ENCODE measurements at regions not wholly inside any gene's neighbourhood (a gene's known extent, or its start where the extent isn't known, plus 50 kb on each side); places are given as distances from the start of the nearest gene placed in this dataset.

- no peak overlapping the region for H3K27ac ChIP-seq (ENCODE audit: low read depth, low read length)
- ChIA-PET CTCF (no interaction called here), POLR2A (no interaction called here), RAD21 (ENCODE audit: low non-redundant PET in 1 of 2, low total read pairs in 2 of 2, uncharacterized antibody in 2 of 2, unreplicated experiment in 2 of 2) (no interaction called here)
- H3K9ac ChIP-seq (ENCODE audit: low read length), result no peak overlapping the region
- H3K4me1 ChIP-seq (ENCODE audit: control insufficient read depth in 1 of 2, insufficient read depth in 2 of 2, low read length in 2 of 2), result no peaks in the 10 kb centered on the region
- H3K36me3 ChIP-seq (ENCODE audit: control insufficient read depth in 1 of 2, insufficient read depth in 2 of 2, low read length in 2 of 2), result no peaks in the 10 kb centered on the region
- no TSS peak for BruUV-seq (replicated peaks)
- no peak for TF ChIP-seq SIN3A (IDR thresholded peaks at IDR 0.05; ENCODE audit: low read depth)
- no peak for TF ChIP-seq SP1 (IDR thresholded peaks at IDR 0.05; ENCODE audit: low read depth)
- no peak for TF ChIP-seq FOSL1 (IDR thresholded peaks at IDR 0.05; ENCODE audit: low read depth)
- no peak for TF ChIP-seq CBX3 (IDR thresholded peaks at IDR 0.05; ENCODE audit: low read depth)
- TF ChIP-seq CEBPB (IDR thresholded peaks at IDR 0.05; ENCODE audit: low read depth), result no peak
- TF ChIP-seq ZFX (IDR thresholded peaks at IDR 0.05), result no peak
- no peak for TF ChIP-seq TCF7L2 (IDR thresholded peaks at IDR 0.05; ENCODE audit: borderline replicate concordance, extremely low read depth, insufficient read depth, insufficient read length)
- no peak for TF ChIP-seq EZH2phosphoT487 (IDR thresholded peaks at IDR 0.05; ENCODE audit: borderline replicate concordance)
- TF ChIP-seq, protein P1, sequence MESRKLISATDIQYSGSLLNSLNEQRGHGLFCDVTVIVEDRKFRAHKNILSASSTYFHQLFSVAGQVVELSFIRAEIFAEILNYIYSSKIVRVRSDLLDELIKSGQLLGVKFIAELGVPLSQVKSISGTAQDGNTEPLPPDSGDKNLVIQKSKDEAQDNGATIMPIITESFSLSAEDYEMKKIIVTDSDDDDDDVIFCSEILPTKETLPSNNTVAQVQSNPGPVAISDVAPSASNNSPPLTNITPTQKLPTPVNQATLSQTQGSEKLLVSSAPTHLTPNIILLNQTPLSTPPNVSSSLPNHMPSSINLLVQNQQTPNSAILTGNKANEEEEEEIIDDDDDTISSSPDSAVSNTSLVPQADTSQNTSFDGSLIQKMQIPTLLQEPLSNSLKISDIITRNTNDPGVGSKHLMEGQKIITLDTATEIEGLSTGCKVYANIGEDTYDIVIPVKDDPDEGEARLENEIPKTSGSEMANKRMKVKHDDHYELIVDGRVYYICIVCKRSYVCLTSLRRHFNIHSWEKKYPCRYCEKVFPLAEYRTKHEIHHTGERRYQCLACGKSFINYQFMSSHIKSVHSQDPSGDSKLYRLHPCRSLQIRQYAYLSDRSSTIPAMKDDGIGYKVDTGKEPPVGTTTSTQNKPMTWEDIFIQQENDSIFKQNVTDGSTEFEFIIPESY (IDR thresholded peaks at IDR 0.05; ENCODE audit: extremely low read depth, insufficient replicate concordance, low read length), result no peak
- TF ChIP-seq JUND (IDR thresholded peaks at IDR 0.05), result no peak
- TF ChIP-seq SRF (IDR thresholded peaks at IDR 0.05; ENCODE audit: low read depth), result no peak
- TF ChIP-seq, protein P2, sequence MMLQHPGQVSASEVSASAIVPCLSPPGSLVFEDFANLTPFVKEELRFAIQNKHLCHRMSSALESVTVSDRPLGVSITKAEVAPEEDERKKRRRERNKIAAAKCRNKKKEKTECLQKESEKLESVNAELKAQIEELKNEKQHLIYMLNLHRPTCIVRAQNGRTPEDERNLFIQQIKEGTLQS (IDR thresholded peaks at IDR 0.05), result no peak
- TF ChIP-seq RAD21 (IDR thresholded peaks at IDR 0.05; ENCODE audit: low read depth), result no peak
- intact Hi-C loops (cut with micrococcal nuclease), result no loop called here
- H3K9me3 ChIP-seq (ENCODE audit: control insufficient read depth in 1 of 2, insufficient read depth in 1 of 2, low read depth in 1 of 2, low read length in 2 of 2), result peaks cover 0 to 9% of the 10 kb centered on the region in 2 experiments; a peak in 1 of 4 replicates
- H4K20me1 ChIP-seq (ENCODE audit: insufficient read depth), result no peaks in the 10 kb centered on the region
- H3K79me2 ChIP-seq (ENCODE audit: insufficient read depth, low read length), result no peaks in the 10 kb centered on the region
- no peaks in the 10 kb centered on the region for H3K27me3 ChIP-seq (ENCODE audit: insufficient read depth, low read length)
- no peak overlapping the region for H2AFZ ChIP-seq (ENCODE audit: low read depth, low read length, poor library complexity, severe bottlenecking)
- H3K4me3 ChIP-seq (replicated peaks in 1 of 2; ENCODE audit: low read depth in 1 of 2, low read length in 2 of 2), result no peak overlapping the region
- ATAC-seq (no peak), DNase-seq (ENCODE audit: low read depth, low spot score) (no peak)
- H3K9me2 ChIP-seq (ENCODE audit: insufficient read depth), result no peaks in the 10 kb centered on the region
- H3K4me2 ChIP-seq (ENCODE audit: low read length), result no peak overlapping the region
Measured at GRCh38 chr11:36899800-36900199, 301.8 kb upstream of the RAG2 start.
